ENCODE measurements at regions not wholly inside any gene's neighbourhood (a gene's known extent, or its start where the extent isn't known, plus 50 kb on each side); places are given as distances from the start of the nearest gene placed in this dataset.

DNA sequence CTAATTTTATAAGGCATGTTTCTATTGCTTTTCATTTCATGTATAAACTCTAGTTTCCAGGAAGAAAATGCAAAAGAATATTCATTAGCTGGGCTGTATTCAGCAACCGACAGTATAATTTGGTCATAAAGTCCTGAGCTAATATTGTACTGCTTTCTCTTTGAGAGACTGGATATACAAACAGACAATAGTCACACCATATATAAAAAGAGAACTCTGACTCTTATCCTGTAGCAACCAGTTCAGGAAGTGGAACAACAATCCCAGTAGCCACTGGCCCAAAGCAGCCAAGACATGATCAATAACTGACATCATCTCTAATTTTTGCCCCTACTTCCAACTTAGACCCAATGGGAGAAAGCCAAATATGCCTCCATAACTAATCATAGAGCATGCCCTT lies 160.8 kb downstream of the FSIP2 start:
- H3K4me1 ChIP-seq = no peaks in the 10 kb centered on the region
- no peak overlapping the region for H3K27ac ChIP-seq
- no peaks in the 10 kb centered on the region for H3K9me3 ChIP-seq
- ATAC-seq = no peak
- DNase-seq = no peak
- no peaks in the 10 kb centered on the region for H3K27me3 ChIP-seq
- intact Hi-C loops (cut with DNase I) = no loop called here
- no peaks in the 10 kb centered on the region for H3K36me3 ChIP-seq
- TF ChIP-seq, protein P1, sequence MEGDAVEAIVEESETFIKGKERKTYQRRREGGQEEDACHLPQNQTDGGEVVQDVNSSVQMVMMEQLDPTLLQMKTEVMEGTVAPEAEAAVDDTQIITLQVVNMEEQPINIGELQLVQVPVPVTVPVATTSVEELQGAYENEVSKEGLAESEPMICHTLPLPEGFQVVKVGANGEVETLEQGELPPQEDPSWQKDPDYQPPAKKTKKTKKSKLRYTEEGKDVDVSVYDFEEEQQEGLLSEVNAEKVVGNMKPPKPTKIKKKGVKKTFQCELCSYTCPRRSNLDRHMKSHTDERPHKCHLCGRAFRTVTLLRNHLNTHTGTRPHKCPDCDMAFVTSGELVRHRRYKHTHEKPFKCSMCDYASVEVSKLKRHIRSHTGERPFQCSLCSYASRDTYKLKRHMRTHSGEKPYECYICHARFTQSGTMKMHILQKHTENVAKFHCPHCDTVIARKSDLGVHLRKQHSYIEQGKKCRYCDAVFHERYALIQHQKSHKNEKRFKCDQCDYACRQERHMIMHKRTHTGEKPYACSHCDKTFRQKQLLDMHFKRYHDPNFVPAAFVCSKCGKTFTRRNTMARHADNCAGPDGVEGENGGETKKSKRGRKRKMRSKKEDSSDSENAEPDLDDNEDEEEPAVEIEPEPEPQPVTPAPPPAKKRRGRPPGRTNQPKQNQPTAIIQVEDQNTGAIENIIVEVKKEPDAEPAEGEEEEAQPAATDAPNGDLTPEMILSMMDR (IDR thresholded peaks at IDR 0.05) = no peak
- no peak overlapping the region for H3K4me3 ChIP-seq

GRCh38 chr2:185919155-185919554 lies 180.6 kb downstream of the FSIP2 start:
- no peak overlapping the region for H3K27ac ChIP-seq

DNA sequence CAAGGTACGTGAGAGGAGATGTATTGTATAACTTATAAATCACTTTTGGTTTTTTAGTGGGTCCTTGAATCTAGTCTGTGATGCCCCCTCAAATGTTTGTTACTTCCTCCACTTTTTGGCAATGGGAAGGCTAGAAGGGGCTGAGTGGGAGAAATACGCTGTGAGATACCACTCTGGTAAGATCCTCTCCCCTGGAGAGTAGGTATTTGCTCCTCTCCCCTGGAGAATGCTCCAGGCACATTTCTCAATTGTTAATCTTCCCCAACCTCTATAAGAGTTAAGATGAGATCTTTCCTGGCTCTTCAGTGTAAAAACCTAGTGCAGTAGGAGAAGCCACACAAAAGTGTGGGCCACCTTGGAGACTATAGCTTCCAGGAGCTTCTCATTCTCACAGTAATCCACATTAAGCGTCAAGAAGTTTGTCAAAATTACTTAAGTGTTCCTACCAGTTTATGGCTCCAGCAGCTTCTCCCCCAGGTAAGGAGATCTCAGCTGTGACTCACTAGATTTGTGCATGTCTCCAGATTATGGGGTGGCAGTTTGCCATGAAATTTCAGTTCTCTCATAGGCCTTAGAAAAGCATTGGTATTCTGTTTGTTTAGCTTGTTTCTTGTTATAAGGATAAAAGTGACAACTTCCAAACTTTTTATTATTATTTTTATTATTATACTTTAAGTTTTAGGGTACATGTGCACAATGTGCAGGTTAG lies 182.6 kb downstream of the FSIP2 start:
- Histone ChIP-seq H3K27ac (no peak overlapping the region), H3K9me3 (no peaks in the 10 kb centered on the region), H3K4me1 (no peaks in the 10 kb centered on the region), H3K4me3 (no peak overlapping the region), H3K27me3 (no peaks in the 10 kb centered on the region), H3K36me3 (no peaks in the 10 kb centered on the region)
- ATAC-seq (no peak), DNase-seq (no peak)
- TF ChIP-seq, protein P1 (IDR thresholded peaks at IDR 0.05) = no peak
- intact Hi-C loops (cut with DNase I) = no loop called here

More at GRCh38 chr2:185919155-185919554, 180.6 kb downstream of the FSIP2 start:
- no peak overlapping the region for H3K4me3 ChIP-seq
- no peaks in the 10 kb centered on the region for H3K9me3 ChIP-seq
- no peak for ATAC-seq
- TF ChIP-seq, protein P1 (IDR thresholded peaks at IDR 0.05) = no peak
- intact Hi-C loops (cut with DNase I) = no loop called here
- H3K4me1 ChIP-seq = no peaks in the 10 kb centered on the region
- no peaks in the 10 kb centered on the region for H3K27me3 ChIP-seq
- no peak for DNase-seq
- H3K36me3 ChIP-seq = no peaks in the 10 kb centered on the region

DNA sequence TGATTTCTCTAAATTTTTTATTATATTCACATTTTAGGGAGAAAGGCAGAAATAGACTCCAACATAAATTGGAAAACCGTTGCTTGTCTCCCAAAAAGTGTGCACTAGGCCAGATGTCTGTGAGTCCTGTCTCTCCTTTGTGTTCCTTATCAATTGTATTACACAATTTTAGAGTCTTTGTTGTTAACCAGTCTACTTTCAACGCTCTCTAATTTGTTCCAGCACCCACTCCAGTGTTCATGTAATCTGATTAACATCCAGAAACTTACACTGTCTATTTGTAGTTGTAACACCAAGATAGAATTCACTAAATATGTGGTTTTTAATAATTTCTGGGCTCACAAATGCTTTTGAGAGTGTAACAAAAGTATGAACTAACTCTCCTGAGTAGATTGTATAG lies 195.6 kb downstream of the FSIP2 start:
- Histone ChIP-seq H3K27me3 (no peaks in the 10 kb centered on the region), H3K9me3 (peaks cover 0 to 2% of the 10 kb centered on the region in 2 donors), H3K36me3 (no peaks in the 10 kb centered on the region), H3K4me1 (no peaks in the 10 kb centered on the region), H3K27ac (no peak overlapping the region), H3K4me3 (no peak overlapping the region)
- TF ChIP-seq, protein P1 (IDR thresholded peaks at IDR 0.05) = no peak
- no peak for ATAC-seq
- no peak for DNase-seq
- intact Hi-C loops (cut with DNase I) = no loop called here

DNA sequence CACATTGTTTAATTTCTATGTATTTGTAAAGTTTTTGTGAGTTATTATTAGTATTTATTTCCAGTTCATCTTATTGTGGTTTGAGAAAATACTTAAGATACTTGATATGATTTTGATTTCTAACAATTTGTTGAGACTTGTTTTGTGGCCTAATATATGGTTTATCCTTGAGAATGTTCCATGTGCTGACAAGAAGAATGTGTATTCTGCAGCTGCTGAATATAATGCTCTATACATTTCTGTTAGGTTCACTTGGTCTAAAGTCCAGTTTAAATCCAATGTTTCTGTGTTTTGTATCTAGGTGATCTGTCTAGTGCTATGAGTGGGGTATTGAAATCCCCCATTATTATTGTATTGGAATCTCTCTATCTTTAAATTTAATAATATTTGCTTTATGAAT lies 201.3 kb downstream of the FSIP2 start:
- Histone ChIP-seq H3K4me1 (no peaks in the 10 kb centered on the region), H3K36me3 (no peaks in the 10 kb centered on the region), H3K4me3 (no peak overlapping the region), H3K9me3 (peaks cover 0 to 38% of the 10 kb centered on the region in 2 donors), H3K27me3 (no peaks in the 10 kb centered on the region), H3K27ac (no peak overlapping the region)
- TF ChIP-seq, protein P1 (IDR thresholded peaks at IDR 0.05) = no peak
- no peak for ATAC-seq
- intact Hi-C loops (cut with DNase I) = no loop called here
- DNase-seq = no peak
